ENCODE measurements at regions not wholly inside any gene's neighbourhood (a gene's known extent, or its start where the extent isn't known, plus 50 kb on each side); places are given as distances from the start of the nearest gene placed in this dataset.

DNA sequence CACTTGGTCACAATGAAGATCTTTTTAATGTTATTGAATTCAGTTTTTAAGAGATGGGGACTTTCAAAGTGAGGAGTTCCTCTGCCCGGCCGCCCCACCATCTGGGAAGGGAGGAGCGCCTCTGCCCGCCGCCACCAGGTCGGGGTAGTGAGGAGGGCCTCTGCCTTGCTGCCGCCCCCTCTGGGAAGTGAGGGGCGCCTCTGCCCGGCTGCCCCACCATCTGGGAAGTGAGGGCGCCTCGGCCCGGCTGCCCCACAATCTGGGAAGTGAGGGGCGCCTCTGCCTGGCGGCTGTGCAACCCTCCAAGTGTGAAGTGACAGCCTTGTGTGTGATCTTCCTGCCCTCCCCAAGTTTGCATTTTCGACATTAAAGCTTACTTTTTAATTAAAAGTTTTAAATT is 899.3 kb downstream of the TRIB2 start:
- TF ChIP-seq POLR2AphosphoS5 (IDR thresholded peaks at IDR 0.05; ENCODE audit: insufficient read depth, low read depth, low read length) = no peak
- no peak for TF ChIP-seq POLR2A (IDR thresholded peaks at IDR 0.05; ENCODE audit: low read depth, low read length)
- TF ChIP-seq, protein P1, sequence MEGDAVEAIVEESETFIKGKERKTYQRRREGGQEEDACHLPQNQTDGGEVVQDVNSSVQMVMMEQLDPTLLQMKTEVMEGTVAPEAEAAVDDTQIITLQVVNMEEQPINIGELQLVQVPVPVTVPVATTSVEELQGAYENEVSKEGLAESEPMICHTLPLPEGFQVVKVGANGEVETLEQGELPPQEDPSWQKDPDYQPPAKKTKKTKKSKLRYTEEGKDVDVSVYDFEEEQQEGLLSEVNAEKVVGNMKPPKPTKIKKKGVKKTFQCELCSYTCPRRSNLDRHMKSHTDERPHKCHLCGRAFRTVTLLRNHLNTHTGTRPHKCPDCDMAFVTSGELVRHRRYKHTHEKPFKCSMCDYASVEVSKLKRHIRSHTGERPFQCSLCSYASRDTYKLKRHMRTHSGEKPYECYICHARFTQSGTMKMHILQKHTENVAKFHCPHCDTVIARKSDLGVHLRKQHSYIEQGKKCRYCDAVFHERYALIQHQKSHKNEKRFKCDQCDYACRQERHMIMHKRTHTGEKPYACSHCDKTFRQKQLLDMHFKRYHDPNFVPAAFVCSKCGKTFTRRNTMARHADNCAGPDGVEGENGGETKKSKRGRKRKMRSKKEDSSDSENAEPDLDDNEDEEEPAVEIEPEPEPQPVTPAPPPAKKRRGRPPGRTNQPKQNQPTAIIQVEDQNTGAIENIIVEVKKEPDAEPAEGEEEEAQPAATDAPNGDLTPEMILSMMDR (IDR thresholded peaks at IDR 0.05; ENCODE audit: extremely low read depth in 1 of 2, insufficient read depth in 1 of 2, low read depth in 1 of 2, low read length in 2 of 2) = no peak

Data from endothelial cell of umbilical vein (primary cell).